IMR-90 (cell line): ENCODE measurements at regions not wholly inside any gene's neighbourhood (a gene's known extent, or its start where the extent isn't known, plus 50 kb on each side); places are given as distances from the start of the nearest gene placed in this dataset.

ENCODE experiments used
- ATAC-seq: fragments of 200-7000 bp; cut with Tn5 transposase; 2 replicates; pipeline ENCODE4 v1.9.1; 2020; ENCODE audit warnings: low read depth, mild to moderate bottlenecking, moderate library complexity
- BruUV-seq: library from RNA; stranded (reverse); fragments of 400-500 nt; replicated peaks from 2 replicates; lab custom pipeline; 2021; lab: Mats Ljungman, UMichigan
- CTCF ChIA-PET: fragments of 300-600 bp; formaldehyde crosslinking; extraction: SDS; loops from one replicate; lab custom pipeline; 2021; ENCODE audit warnings: antibody characterized with exemption; lab: Yijun Ruan, JAX
- POLR2A ChIA-PET: fragments of 300-600 bp; sonication (Branson Sonifier 250); formaldehyde crosslinking; loops from one replicate; lab custom pipeline; 2022; ENCODE audit warnings: antibody characterized with exemption; ENCODE audit not compliant: unreplicated experiment; lab: Charles Lee
- DNase-seq: peaks from one replicate; pipeline ENCODE4 v3.0.0; 2013
- H2AFZ ChIP-seq: replicated peaks from 2 replicates; pipeline ENCODE3; 2013; ENCODE audit warnings: low read length, mild to moderate bottlenecking; ENCODE audit not compliant: poor library complexity
- H2AK5ac ChIP-seq: 2 replicates; pipeline ENCODE4 v1.6.1; 2013; ENCODE audit warnings: low read depth, low read length, inconsistent platforms
- H2AK9ac ChIP-seq: replicated peaks from 2 replicates; pipeline ENCODE3; 2013; ENCODE audit warnings: mild to moderate bottlenecking, low read depth, low read length, moderate library complexity; ENCODE audit not compliant: poor library complexity
- H2BK120ac ChIP-seq: 2 replicates; pipeline ENCODE4 v1.6.1; 2013; ENCODE audit warnings: low read depth, low read length, inconsistent platforms
- H2BK15ac ChIP-seq: 3 replicates; pipeline ENCODE4 v1.6.1; 2013; ENCODE audit warnings: low read depth, low read length, inconsistent platforms
- H2BK20ac ChIP-seq: 2 replicates; pipeline ENCODE4 v1.6.1; 2013; ENCODE audit warnings: low read depth, mild to moderate bottlenecking, inconsistent platforms, low read length, moderate library complexity
- H2BK5ac ChIP-seq: 2 replicates; pipeline ENCODE4 v1.6.1; 2013; ENCODE audit warnings: mild to moderate bottlenecking, low read depth, low read length, inconsistent platforms; ENCODE audit not compliant: poor library complexity, severe bottlenecking
- H3K14ac ChIP-seq: replicated peaks from 2 replicates; pipeline ENCODE4 v1.6.1; 2013; ENCODE audit warnings: low read depth, low read length, inconsistent platforms
- H3K18ac ChIP-seq: 2 replicates; pipeline ENCODE4 v1.6.1; 2013; ENCODE audit warnings: low read depth, low read length, control low read depth
- H3K23ac ChIP-seq: 2 replicates; pipeline ENCODE4 v1.6.1; 2013; ENCODE audit warnings: low read depth, low read length, inconsistent platforms
- H3K27ac ChIP-seq: 2 replicates; pipeline ENCODE4 v1.5.1; 2013; ENCODE audit warnings: mild to moderate bottlenecking, control low read depth, low read length; ENCODE audit not compliant: insufficient read depth
- H3K27me3 ChIP-seq: 2 replicates; pipeline ENCODE4 v1.6.1; 2013; ENCODE audit warnings: low read length; ENCODE audit not compliant: control insufficient read depth, insufficient read depth
- H3K36me3 ChIP-seq: 2 replicates; pipeline ENCODE4 v1.6.1; 2013; ENCODE audit warnings: low read length, mixed read lengths; ENCODE audit not compliant: control insufficient read depth, insufficient read depth
- H3K4ac ChIP-seq: 2 replicates; pipeline ENCODE4 v1.6.1; 2013; ENCODE audit warnings: low read depth, low read length, inconsistent platforms
- H3K4me1 ChIP-seq: 2 replicates; pipeline ENCODE4 v1.6.1; 2013; ENCODE audit warnings: low read length, mixed read lengths; ENCODE audit not compliant: control insufficient read depth, insufficient read depth
- H3K4me2 ChIP-seq: 2 replicates; pipeline ENCODE4 v1.6.1; 2013; ENCODE audit warnings: low read depth, mild to moderate bottlenecking, control low read depth, low read length, moderate library complexity
- H3K4me3 ChIP-seq: 2 replicates; pipeline ENCODE4 v1.5.1; 2013; ENCODE audit warnings: low read depth, mild to moderate bottlenecking, control low read depth, low read length, moderate library complexity; ENCODE audit not compliant: insufficient read depth
- H3K56ac ChIP-seq: 2 replicates; pipeline ENCODE4 v1.6.1; 2013; ENCODE audit warnings: low read length, inconsistent platforms; ENCODE audit not compliant: insufficient read depth; ENCODE audit errors: extremely low read depth
- H3K79me1 ChIP-seq, 2 experiments: 2 replicates each; pipeline ENCODE4 v1.6.1; 2013; ENCODE audit warnings: low read length in 2 of 2, inconsistent platforms in 1 of 2, low read depth in 1 of 2
- H3K9ac ChIP-seq: 2 replicates; pipeline ENCODE4 v1.6.1; 2013; ENCODE audit warnings: low read depth, low read length, control low read depth
- H3K9me1 ChIP-seq: 2 replicates; pipeline ENCODE4 v1.6.1; 2013; ENCODE audit warnings: low read length, inconsistent platforms; ENCODE audit not compliant: insufficient read depth
- H3K9me3 ChIP-seq: 2 replicates; pipeline ENCODE4 v1.6.1; 2013; ENCODE audit warnings: low read length; ENCODE audit not compliant: control insufficient read depth, insufficient read depth
- H4K20me1 ChIP-seq: 2 replicates; pipeline ENCODE4 v1.6.1; 2013; ENCODE audit warnings: low read length, inconsistent platforms; ENCODE audit not compliant: insufficient read depth
- H4K5ac ChIP-seq: 2 replicates; pipeline ENCODE4 v1.6.1; 2013; ENCODE audit warnings: mild to moderate bottlenecking, low read depth, low read length, control low read depth
- H4K8ac ChIP-seq, 2 experiments: 2 replicates each; pipeline ENCODE4 v1.6.1; 2013; ENCODE audit warnings: low read depth in 2 of 2, low read length in 2 of 2, control low read depth in 1 of 2, inconsistent platforms in 1 of 2
- H4K91ac ChIP-seq: 2 replicates; pipeline ENCODE4 v1.6.1; 2013; ENCODE audit warnings: low read depth, low read length, inconsistent platforms; ENCODE audit not compliant: insufficient read depth
- MAFK ChIP-seq: IDR thresholded peaks from 2 replicates; pipeline ENCODE4 v1.6.1; 2012; ENCODE audit warnings: low read depth, low read length, improper control_type of control experiment
- RCOR1 ChIP-seq: IDR thresholded peaks from 2 replicates; pipeline ENCODE4 v1.6.1; 2012; ENCODE audit warnings: mild to moderate bottlenecking, low read length, improper control_type of control experiment; ENCODE audit not compliant: insufficient replicate concordance
- RFX5 ChIP-seq: IDR thresholded peaks from 2 replicates; pipeline ENCODE4 v1.8.0; 2012; ENCODE audit warnings: low read depth, mild to moderate bottlenecking, low read length, moderate library complexity
- WGBS, 2 experiments: methylation state at CpG; one replicate each; pipeline versions ENCODE4 v1.1.5 to v1.1.7; 2013; ENCODE audit warnings: missing lambda C conversion rate in 2 of 2; ENCODE audit not compliant: insufficient read length in 1 of 2; ENCODE audit errors: extremely low coverage in 2 of 2; 5-methylcytosine and 5-hydroxymethylcytosine counted together
- dilution Hi-C: fragments of 300-500 bp; cut with HindIII; formaldehyde crosslinking; loops from one replicate; pipeline ENCODE4 v1.14.3; 2018; ENCODE audit warnings: low sequenced_read_pairs; ENCODE audit not compliant: unreplicated experiment
- in situ Hi-C: fragments of 300-500 bp; cut with MboI; formaldehyde crosslinking; loops from 3 replicates; pipeline ENCODE4 v1.14.3; 2019; ENCODE audit warnings: low sequenced_read_pairs, inconsistent platforms, mixed read lengths
- intact Hi-C: fragments of 100-400 bp; cut with micrococcal nuclease; formaldehyde crosslinking; loops from 2 replicates; pipeline ENCODE4 v1.10.0; 2022
- TF ChIP-seq, protein P1 (sequence below): fragments of 150-350 bp; IDR thresholded peaks from 2 replicates; pipeline ENCODE4 v1.6.1; 2017; ENCODE audit warnings: mild to moderate bottlenecking, antibody characterized with exemption, low read length, low read depth
- TF ChIP-seq, protein P2 (sequence below): conservative IDR thresholded peaks from 2 replicates; pipeline ENCODE4 v1.5.1; 2012; ENCODE audit warnings: mild to moderate bottlenecking, low read depth, low read length, improper control_type of control experiment
- TF ChIP-seq, protein P3 (sequence below): fragments of 150-350 bp; IDR thresholded peaks from 2 replicates; pipeline ENCODE4 v1.6.1; 2016; ENCODE audit warnings: low read depth, mild to moderate bottlenecking, low read length, moderate library complexity, borderline replicate concordance

DNA sequence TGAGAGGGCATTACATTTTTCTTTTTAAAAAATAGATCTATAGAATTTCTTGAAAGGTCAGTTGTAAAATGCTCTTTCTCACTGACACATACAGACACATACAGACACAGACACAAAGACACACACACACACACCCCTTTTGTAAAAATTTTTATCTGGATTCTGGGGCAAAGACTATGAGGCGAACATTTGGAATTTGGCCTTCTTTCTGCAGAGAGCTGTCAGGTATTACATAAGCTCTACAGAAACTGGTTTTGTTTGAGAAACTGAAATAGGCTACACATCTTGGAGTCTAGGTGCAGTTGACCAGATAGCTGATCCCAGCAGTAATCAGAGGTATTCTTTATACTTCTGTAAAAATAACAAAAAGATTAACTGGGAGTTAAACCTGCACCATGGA lies 315.9 kb upstream of the RPS23 start:
- H3K79me1 ChIP-seq = no peaks in the 10 kb centered on the region
- no peaks in the 10 kb centered on the region for H3K36me3 ChIP-seq
- ATAC-seq (no peak), DNase-seq (peak; percentile 2)
- no peak overlapping the region for H2AK9ac ChIP-seq
- H3K4me2 ChIP-seq = no peak overlapping the region
- H4K91ac ChIP-seq = no peak overlapping the region
- no peak overlapping the region for H2BK15ac ChIP-seq
- H2BK20ac ChIP-seq = no peak overlapping the region
- H3K4me3 ChIP-seq = no peak overlapping the region
- H3K14ac ChIP-seq = no peak overlapping the region
- no peak overlapping the region for H2AK5ac ChIP-seq
- H2AFZ ChIP-seq = no peak overlapping the region
- H3K9ac ChIP-seq = no peak overlapping the region
- H4K8ac ChIP-seq = no peak overlapping the region
- H3K9me3 ChIP-seq = peaks cover 3% of the 10 kb centered on the region; the same call in 1 of the 2 replicates
- no peaks in the 10 kb centered on the region for H3K9me1 ChIP-seq
- BruUV-seq = no TSS peak
- no peak overlapping the region for H2BK5ac ChIP-seq
- no peak overlapping the region for H2BK120ac ChIP-seq
- no peak overlapping the region for H4K5ac ChIP-seq
- dilution Hi-C loops = no loop called here
- no peak overlapping the region for H3K23ac ChIP-seq
- peaks cover 5% of the 10 kb centered on the region for H3K27me3 ChIP-seq
- H3K27ac ChIP-seq = no peak overlapping the region
- CTCF ChIA-PET = no interaction called here
- TF ChIP-seq, protein P1, sequence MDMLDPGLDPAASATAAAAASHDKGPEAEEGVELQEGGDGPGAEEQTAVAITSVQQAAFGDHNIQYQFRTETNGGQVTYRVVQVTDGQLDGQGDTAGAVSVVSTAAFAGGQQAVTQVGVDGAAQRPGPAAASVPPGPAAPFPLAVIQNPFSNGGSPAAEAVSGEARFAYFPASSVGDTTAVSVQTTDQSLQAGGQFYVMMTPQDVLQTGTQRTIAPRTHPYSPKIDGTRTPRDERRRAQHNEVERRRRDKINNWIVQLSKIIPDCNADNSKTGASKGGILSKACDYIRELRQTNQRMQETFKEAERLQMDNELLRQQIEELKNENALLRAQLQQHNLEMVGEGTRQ = no peak
- TF ChIP-seq MAFK = no peak
- TF ChIP-seq, protein P2, sequence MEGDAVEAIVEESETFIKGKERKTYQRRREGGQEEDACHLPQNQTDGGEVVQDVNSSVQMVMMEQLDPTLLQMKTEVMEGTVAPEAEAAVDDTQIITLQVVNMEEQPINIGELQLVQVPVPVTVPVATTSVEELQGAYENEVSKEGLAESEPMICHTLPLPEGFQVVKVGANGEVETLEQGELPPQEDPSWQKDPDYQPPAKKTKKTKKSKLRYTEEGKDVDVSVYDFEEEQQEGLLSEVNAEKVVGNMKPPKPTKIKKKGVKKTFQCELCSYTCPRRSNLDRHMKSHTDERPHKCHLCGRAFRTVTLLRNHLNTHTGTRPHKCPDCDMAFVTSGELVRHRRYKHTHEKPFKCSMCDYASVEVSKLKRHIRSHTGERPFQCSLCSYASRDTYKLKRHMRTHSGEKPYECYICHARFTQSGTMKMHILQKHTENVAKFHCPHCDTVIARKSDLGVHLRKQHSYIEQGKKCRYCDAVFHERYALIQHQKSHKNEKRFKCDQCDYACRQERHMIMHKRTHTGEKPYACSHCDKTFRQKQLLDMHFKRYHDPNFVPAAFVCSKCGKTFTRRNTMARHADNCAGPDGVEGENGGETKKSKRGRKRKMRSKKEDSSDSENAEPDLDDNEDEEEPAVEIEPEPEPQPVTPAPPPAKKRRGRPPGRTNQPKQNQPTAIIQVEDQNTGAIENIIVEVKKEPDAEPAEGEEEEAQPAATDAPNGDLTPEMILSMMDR = no peak
- TF ChIP-seq, protein P3, sequence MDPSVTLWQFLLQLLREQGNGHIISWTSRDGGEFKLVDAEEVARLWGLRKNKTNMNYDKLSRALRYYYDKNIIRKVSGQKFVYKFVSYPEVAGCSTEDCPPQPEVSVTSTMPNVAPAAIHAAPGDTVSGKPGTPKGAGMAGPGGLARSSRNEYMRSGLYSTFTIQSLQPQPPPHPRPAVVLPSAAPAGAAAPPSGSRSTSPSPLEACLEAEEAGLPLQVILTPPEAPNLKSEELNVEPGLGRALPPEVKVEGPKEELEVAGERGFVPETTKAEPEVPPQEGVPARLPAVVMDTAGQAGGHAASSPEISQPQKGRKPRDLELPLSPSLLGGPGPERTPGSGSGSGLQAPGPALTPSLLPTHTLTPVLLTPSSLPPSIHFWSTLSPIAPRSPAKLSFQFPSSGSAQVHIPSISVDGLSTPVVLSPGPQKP = no peak
- no peak for TF ChIP-seq RFX5
- TF ChIP-seq RCOR1 = no peak
- POLR2A ChIA-PET = interaction anchor here (0.6 kb wide), 1 partner anchor 119 kb away, joined by 3 read pairs; no protein-coding TSS in a partner anchor
- no peaks in the 10 kb centered on the region for H4K20me1 ChIP-seq
- WGBS, 2 experiments = no CpG with 5 or more reads among the region's 1 CpG
- no peak overlapping the region for H3K56ac ChIP-seq
- H3K4ac ChIP-seq = no peak overlapping the region
- no peaks in the 10 kb centered on the region for H3K4me1 ChIP-seq
- H3K18ac ChIP-seq = no peak overlapping the region
- in situ Hi-C loops = no loop called here
- intact Hi-C loops = no loop called here
